Upper lobe of left lung (tissue), 6 donors: ENCODE measurements at regions not wholly inside any gene's neighbourhood (a gene's known extent, or its start where the extent isn't known, plus 50 kb on each side); places are given as distances from the start of the nearest gene placed in this dataset.

Source experiments
- ATAC-seq, 2 donors: fragments of 200-7000 bp; cut with Tn5 transposase; one replicate each; pipeline ENCODE4 v1.9.1; 2022; ENCODE audit warnings: mild to moderate bottlenecking in 2 of 2, moderate library complexity in 2 of 2; ENCODE audit not compliant: low FRiP score in 2 of 2
- DNase-seq, 2 donors: peaks; one replicate each; pipeline ENCODE4 v3.0.0-alpha.2; 2019 to 2020
- H3K27ac ChIP-seq, 4 donors: fragments of 200-600 bp; sonication (generic); one replicate each; pipeline ENCODE4 v1.5.1; 2016 to 2019
- H3K27me3 ChIP-seq, 4 donors: fragments of 200-600 bp; sonication (generic); one replicate each; pipeline ENCODE4 v1.5.1; 2017 to 2019
- H3K36me3 ChIP-seq, 4 donors: fragments of 200-600 bp; sonication (generic); one replicate each; pipeline ENCODE4 v1.5.1; 2016 to 2019
- H3K4me1 ChIP-seq, 4 donors: fragments of 200-600 bp; sonication (generic); one replicate each; pipeline ENCODE4 v1.5.1; 2018 to 2019
- H3K4me3 ChIP-seq, 4 donors: fragments of 200-600 bp; sonication (generic); one replicate each; pipeline ENCODE4 v1.5.1; 2017 to 2019; ENCODE audit warnings: mild to moderate bottlenecking in 2 of 4, moderate library complexity in 1 of 4
- H3K9me3 ChIP-seq, 4 donors: fragments of 200-600 bp; sonication (generic); one replicate each; pipeline ENCODE4 v1.5.1; 2018 to 2019
- EP300 ChIP-seq, 4 donors: sonication (generic); formaldehyde crosslinking; IDR thresholded peaks; one replicate each; pipeline ENCODE4 v1.5.1; 2017; ENCODE audit warnings: antibody characterized with exemption in 4 of 4, control low read depth in 2 of 4
- POLR2A ChIP-seq, 4 donors: fragments of 450-650 bp; IDR thresholded peaks; one replicate each; pipeline ENCODE4 v1.5.1; 2016 to 2017; ENCODE audit warnings: antibody characterized with exemption in 4 of 4, mild to moderate bottlenecking in 2 of 4
- POLR2AphosphoS5 ChIP-seq, 2 donors: sonication (generic); formaldehyde crosslinking; IDR thresholded peaks; one replicate each; pipeline ENCODE4 v1.5.1; 2017; ENCODE audit warnings: antibody characterized with exemption in 2 of 2
- WGBS, 2 donors: methylation state at CpG; one replicate each; pipeline ENCODE4 v1.1.5; 2017 to 2018; 5-methylcytosine and 5-hydroxymethylcytosine counted together
- TF ChIP-seq, protein P1 (sequence below), 6 experiments: fragments of 450-650 bp in 4 of 6; fragments of 200-600 bp in 2 of 6; sonication (generic) in 2 of 6; IDR thresholded peaks; one replicate each; pipeline ENCODE4 v1.5.1; 2016 to 2019; ENCODE audit warnings: antibody characterized with exemption in 6 of 6
- donor health status: DM: no; HTN: no; CAD: no; lungs with moderate emphysema.
- donor health status: DM: no; HTN: yes; CAD: no; lungs with severe emphysema.

DNA sequence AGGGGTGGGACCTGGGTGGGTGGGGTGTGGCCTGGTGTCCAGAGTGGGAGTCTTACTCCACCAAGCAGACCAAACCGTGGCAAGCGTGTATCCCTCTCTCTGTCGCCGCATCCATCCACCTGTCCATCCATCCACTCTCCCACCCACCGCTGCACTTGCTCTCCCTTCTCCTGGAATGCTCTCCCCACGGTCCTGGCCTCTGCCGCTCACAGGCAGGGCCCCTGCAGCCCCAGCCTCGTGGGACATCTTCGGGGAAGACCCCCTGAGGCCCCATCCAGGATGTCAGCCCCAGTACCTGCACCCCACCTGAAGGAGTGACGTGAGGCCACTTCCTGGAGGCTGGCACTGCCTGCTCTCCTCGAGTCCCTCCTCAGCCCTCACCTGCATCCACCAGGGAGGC lies 189.5 kb upstream of the GSE1 start:
- DNase-seq (peak in 1 of 2 donors; percentile 57), ATAC-seq (no peak)
- H3K27me3 ChIP-seq = no peaks in the 10 kb centered on the region
- 85 to 86% methylated on average over 7 to 11 of the region's 11 CpGs for WGBS, 2 donors
- no peak overlapping the region for H3K4me3 ChIP-seq
- TF ChIP-seq EP300 (IDR thresholded peaks at IDR 0.05) (no peak), POLR2AphosphoS5 (IDR thresholded peaks at IDR 0.05) (no peak), POLR2A (IDR thresholded peaks at IDR 0.05) (no peak)
- TF ChIP-seq, protein P1, sequence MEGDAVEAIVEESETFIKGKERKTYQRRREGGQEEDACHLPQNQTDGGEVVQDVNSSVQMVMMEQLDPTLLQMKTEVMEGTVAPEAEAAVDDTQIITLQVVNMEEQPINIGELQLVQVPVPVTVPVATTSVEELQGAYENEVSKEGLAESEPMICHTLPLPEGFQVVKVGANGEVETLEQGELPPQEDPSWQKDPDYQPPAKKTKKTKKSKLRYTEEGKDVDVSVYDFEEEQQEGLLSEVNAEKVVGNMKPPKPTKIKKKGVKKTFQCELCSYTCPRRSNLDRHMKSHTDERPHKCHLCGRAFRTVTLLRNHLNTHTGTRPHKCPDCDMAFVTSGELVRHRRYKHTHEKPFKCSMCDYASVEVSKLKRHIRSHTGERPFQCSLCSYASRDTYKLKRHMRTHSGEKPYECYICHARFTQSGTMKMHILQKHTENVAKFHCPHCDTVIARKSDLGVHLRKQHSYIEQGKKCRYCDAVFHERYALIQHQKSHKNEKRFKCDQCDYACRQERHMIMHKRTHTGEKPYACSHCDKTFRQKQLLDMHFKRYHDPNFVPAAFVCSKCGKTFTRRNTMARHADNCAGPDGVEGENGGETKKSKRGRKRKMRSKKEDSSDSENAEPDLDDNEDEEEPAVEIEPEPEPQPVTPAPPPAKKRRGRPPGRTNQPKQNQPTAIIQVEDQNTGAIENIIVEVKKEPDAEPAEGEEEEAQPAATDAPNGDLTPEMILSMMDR (IDR thresholded peaks at IDR 0.05) = no peak
- peaks cover 3 to 48% (median 21%) of the 10 kb centered on the region in 4 donors for H3K4me1 ChIP-seq
- H3K27ac ChIP-seq = peak overlapping the region in 2 of 4 donors; percentile 59 to 70
- H3K36me3 ChIP-seq = no peaks in the 10 kb centered on the region
- H3K9me3 ChIP-seq = no peaks in the 10 kb centered on the region

DNA sequence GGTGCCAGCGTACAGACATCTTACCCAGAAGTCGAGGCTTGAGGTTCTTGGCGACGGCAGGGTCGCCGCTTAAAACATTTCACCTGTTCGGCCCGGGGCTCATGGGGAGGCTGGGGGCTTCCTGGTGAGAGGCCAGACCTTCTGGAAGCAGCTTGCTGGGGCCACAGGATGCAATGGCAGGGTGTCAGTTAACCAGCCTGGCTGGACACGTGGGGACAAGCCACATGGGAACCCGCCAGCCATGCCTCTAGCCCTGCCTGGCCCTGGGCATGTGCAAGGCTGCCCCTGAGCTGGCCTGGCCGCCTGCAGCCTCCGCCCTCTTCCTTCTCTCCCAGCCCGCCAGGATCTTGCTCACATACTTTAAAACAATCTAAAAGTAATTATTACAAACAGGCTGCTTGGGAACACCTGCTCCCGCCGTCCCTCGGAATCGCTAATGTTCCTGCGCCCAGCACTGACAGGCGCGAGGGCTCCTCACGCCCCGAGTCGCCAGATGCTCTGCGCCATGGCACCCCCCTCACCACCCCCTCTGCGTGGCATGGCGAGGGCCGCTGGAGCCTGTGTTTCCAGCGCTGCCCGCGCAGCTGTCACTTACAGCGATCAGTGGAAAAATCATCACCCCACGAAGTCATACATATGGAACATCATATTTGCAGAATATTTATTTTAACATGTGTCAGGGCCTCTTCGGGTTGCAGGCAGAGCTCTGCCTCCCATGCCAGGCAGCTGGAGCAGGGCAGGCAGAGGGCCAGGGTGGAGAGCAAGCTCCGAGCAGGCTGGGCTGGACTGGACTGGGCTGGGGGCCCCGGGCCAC lies 188.7 kb upstream of the GSE1 start:
- Histone ChIP-seq H3K4me3 (no peak overlapping the region), H3K36me3 (no peaks in the 10 kb centered on the region), H3K27ac (no peak overlapping the region), H3K27me3 (no peaks in the 10 kb centered on the region), H3K9me3 (no peaks in the 10 kb centered on the region), H3K4me1 (peaks cover 3 to 48% (median 21%) of the 10 kb centered on the region in 4 donors)
- DNase-seq = peak in 1 of 2 donors; percentile 65
- 60 to 75% methylated on average over 30 to 35 of the region's 35 CpGs for WGBS, 2 donors
- TF ChIP-seq, protein P1 (IDR thresholded peaks at IDR 0.05) = no peak
- TF ChIP-seq POLR2AphosphoS5 (IDR thresholded peaks at IDR 0.05) = no peak
- TF ChIP-seq POLR2A (IDR thresholded peaks at IDR 0.05) = no peak
- TF ChIP-seq EP300 (IDR thresholded peaks at IDR 0.05) = no peak
- no peak for ATAC-seq

DNA sequence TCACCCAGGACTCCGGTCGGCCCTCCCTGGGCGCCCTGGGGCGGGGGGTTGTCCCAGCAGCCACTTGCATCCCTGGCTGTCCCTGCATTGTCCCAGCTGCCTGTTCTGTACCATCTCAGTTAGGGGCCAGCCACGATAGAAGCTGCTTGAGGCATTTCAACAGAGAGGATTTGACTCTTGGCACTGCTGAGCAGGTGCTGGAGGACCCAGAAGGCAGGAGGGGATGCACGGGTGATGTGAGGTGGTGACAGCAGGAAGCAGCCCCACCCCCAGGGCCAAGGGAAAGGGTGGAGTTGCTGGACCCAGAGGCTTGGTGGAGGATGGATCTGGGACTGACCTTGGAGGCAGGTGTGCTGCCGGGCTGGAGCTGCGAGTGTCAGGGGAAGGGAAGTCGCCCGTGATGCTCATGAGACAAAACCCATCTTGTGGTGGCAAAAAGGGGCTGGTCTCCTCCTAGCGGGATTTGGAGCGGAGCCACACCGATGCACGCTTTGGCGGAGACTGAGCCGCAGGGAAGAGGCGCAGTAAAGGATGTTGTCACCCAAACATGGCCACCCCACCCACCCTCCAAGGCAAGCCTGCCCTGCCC lies 188.0 kb upstream of the GSE1 start:
- Histone ChIP-seq H3K4me3 (no peak overlapping the region), H3K4me1 (peaks cover 3 to 48% (median 21%) of the 10 kb centered on the region in 4 donors), H3K27ac (no peak overlapping the region), H3K36me3 (no peaks in the 10 kb centered on the region), H3K27me3 (no peaks in the 10 kb centered on the region), H3K9me3 (no peaks in the 10 kb centered on the region)
- 64 to 74% methylated on average over 17 of the region's 17 CpGs for WGBS, 2 donors
- ATAC-seq = no peak
- DNase-seq = peak in 1 of 2 donors; percentile 74
- TF ChIP-seq, protein P1 (IDR thresholded peaks at IDR 0.05) = no peak
- no peak for TF ChIP-seq EP300 (IDR thresholded peaks at IDR 0.05)
- no peak for TF ChIP-seq POLR2A (IDR thresholded peaks at IDR 0.05)
- no peak for TF ChIP-seq POLR2AphosphoS5 (IDR thresholded peaks at IDR 0.05)

DNA sequence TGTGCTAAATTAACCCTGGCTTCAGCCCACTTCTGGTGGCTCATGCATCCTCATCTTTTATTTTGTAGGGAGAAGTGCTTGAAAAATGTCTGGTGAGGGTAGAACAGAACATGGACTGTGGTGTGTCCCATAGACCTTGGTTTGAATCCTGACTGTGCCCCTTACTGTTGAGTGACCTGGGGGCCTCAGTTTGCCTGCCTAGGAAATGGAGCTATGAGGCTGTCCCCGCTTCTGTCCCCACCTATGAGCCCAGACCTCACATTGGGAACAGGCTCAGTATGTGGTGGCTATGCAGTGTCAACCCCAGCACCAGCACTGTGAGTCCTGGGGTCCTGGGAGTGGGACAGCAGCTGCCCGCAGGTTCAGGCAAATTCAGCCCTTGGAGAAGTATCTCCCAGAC lies 186.3 kb upstream of the GSE1 start:
- Histone ChIP-seq H3K9me3 (no peaks in the 10 kb centered on the region), H3K27me3 (no peaks in the 10 kb centered on the region), H3K36me3 (no peaks in the 10 kb centered on the region), H3K4me1 (peaks cover 3 to 33% (median 20%) of the 10 kb centered on the region in 4 donors), H3K27ac (no peak overlapping the region), H3K4me3 (no peak overlapping the region)
- ATAC-seq = no peak
- DNase-seq = peak in 1 of 2 donors; percentile 16
- 100% methylated on average over 1 to 2 of the region's 2 CpGs for WGBS, 2 donors
- TF ChIP-seq, protein P1 (IDR thresholded peaks at IDR 0.05) = no peak
- TF ChIP-seq EP300 (IDR thresholded peaks at IDR 0.05) (no peak), POLR2A (IDR thresholded peaks at IDR 0.05) (no peak), POLR2AphosphoS5 (IDR thresholded peaks at IDR 0.05) (no peak)
